HepG2 (cell line): ENCODE measurements at regions not wholly inside any gene's neighbourhood (a gene's known extent, or its start where the extent isn't known, plus 50 kb on each side); places are given as distances from the start of the nearest gene placed in this dataset.

Experiments used
- ATAC-seq: fragments of 200-7000 bp; cut with Tn5 transposase; 3 replicates; pipeline ENCODE4 v1.9.1; 2020; ENCODE audit warnings: mild to moderate bottlenecking, moderate library complexity
- BruUV-seq: library from RNA; stranded (reverse); fragments of 400-500 nt; replicated peaks from 2 replicates; lab custom pipeline; 2021; lab: Mats Ljungman, UMichigan
- CTCF ChIA-PET: fragments of 300-600 bp; formaldehyde crosslinking; extraction: SDS; loops from one replicate; lab custom pipeline; 2021; ENCODE audit warnings: low total read pairs, inconsistent platforms, low intra/inter-chr PET ratio; lab: Yijun Ruan, JAX
- POLR2A ChIA-PET: fragments of 350-600 bp; sonication (Branson Sonifier 250); formaldehyde crosslinking; loops from one replicate; lab custom pipeline; 2020; ENCODE audit warnings: antibody characterized with exemption, inconsistent platforms; lab: Yijun Ruan, JAX
- DNase-seq: peaks from one replicate; pipeline ENCODE4 v3.0.0-alpha.2; 2015; ENCODE audit warnings: low spot score
- FAIRE-seq: peaks from 3 replicates; lab custom pipeline; 2011; peaks lifted over from hg19 to GRCh38; lab: Jason Lieb, UNC
- H2AFZ ChIP-seq: one replicate; pipeline ENCODE4 v1.6.1; 2011; ENCODE audit warnings: low read length, inconsistent platforms
- H3K27ac ChIP-seq: fragments of 300-600 bp; 3 replicates; pipeline ENCODE4 v1.8.0; 2011; ENCODE audit warnings: mixed run types, mild to moderate bottlenecking, mixed read lengths, low read length, inconsistent platforms; ENCODE audit not compliant: insufficient read depth; ENCODE audit errors: extremely low read length
- H3K27me3 ChIP-seq, 2 experiments: fragments of 200-600 bp in 1 of 2; 2 replicates in 1 of 2; 3 replicates in 1 of 2; pipeline versions ENCODE4 v1.6.0 to v1.8.0; 2011; ENCODE audit warnings: low read length in 2 of 2, mild to moderate bottlenecking in 2 of 2, moderate library complexity in 2 of 2, inconsistent platforms in 1 of 2; ENCODE audit not compliant: insufficient read depth in 2 of 2, control insufficient read depth in 1 of 2
- H3K36me3 ChIP-seq, 2 experiments: fragments of 200-600 bp in 1 of 2; replicated peaks in 1 of 2; 2 replicates in 1 of 2; 3 replicates in 1 of 2; pipeline versions ENCODE4 v1.5.1 to v1.8.0; 2011; ENCODE audit warnings: low read length in 2 of 2, inconsistent platforms in 1 of 2; ENCODE audit not compliant: insufficient read depth in 2 of 2, control insufficient read depth in 1 of 2
- H3K4me1 ChIP-seq: 2 replicates; pipeline ENCODE4 v1.5.1; 2012; ENCODE audit warnings: low read length, inconsistent platforms; ENCODE audit not compliant: insufficient read depth
- H3K4me2 ChIP-seq: 2 replicates; pipeline ENCODE4 v1.6.0; 2011; ENCODE audit warnings: low read depth, low read length, inconsistent platforms
- H3K4me3 ChIP-seq, 3 experiments: fragments of 200-600 bp in 1 of 3; sonication (generic), shearing (Covaris generic) in 1 of 3; replicated peaks in 1 of 3; 2 replicates each; pipeline ENCODE4 v1.5.1; 2011 to 2016; ENCODE audit warnings: low read length in 3 of 3, inconsistent platforms in 2 of 3, low read depth in 2 of 3, mild to moderate bottlenecking in 2 of 3, control low read depth in 1 of 3, mixed read lengths in 1 of 3; ENCODE audit not compliant: insufficient read depth in 1 of 3
- H3K79me2 ChIP-seq: one replicate; pipeline ENCODE4 v1.6.1; 2011; ENCODE audit warnings: low read length, inconsistent platforms; ENCODE audit not compliant: insufficient read depth
- H3K9ac ChIP-seq: 2 replicates; pipeline ENCODE4 v1.6.0; 2011; ENCODE audit warnings: mild to moderate bottlenecking, low read depth, low read length, inconsistent platforms; ENCODE audit not compliant: insufficient read depth
- H3K9me3 ChIP-seq: 2 replicates; pipeline ENCODE4 v1.5.1; 2012; ENCODE audit warnings: mild to moderate bottlenecking, low read length
- H4K20me1 ChIP-seq: 2 replicates; pipeline ENCODE4 v1.6.0; 2011; ENCODE audit warnings: inconsistent platforms, mild to moderate bottlenecking, low read length, moderate library complexity; ENCODE audit not compliant: insufficient read depth
- ARID4A ChIP-seq: sonication (generic); formaldehyde crosslinking; IDR thresholded peaks from 2 replicates; pipeline ENCODE4 v1.5.0; 2020; ENCODE audit warnings: mild to moderate bottlenecking, missing genetic modification reagents, borderline replicate concordance
- E2F5 ChIP-seq: sonication (generic); formaldehyde crosslinking; conservative IDR thresholded peaks from 2 replicates; pipeline ENCODE4 v1.4.0; 2020; ENCODE audit warnings: missing genetic modification reagents
- SALL2 ChIP-seq: sonication (generic); formaldehyde crosslinking; IDR thresholded peaks from 2 replicates; pipeline ENCODE4 v1.8.1; 2023; ENCODE audit warnings: mild to moderate bottlenecking, missing genetic modification reagents, inconsistent platforms
- SRSF9 ChIP-seq: fragments of 200-400 bp; formaldehyde crosslinking; IDR thresholded peaks from 2 replicates; pipeline ENCODE4 v1.6.1; 2018; ENCODE audit warnings: borderline replicate concordance, mild to moderate bottlenecking, low read depth, low read length; ENCODE audit not compliant: insufficient read depth, poor library complexity, severe bottlenecking
- TFDP2 ChIP-seq: sonication (generic); formaldehyde crosslinking; IDR thresholded peaks from 2 replicates; pipeline ENCODE4 v1.4.0; 2020; ENCODE audit warnings: missing genetic modification reagents
- ZFAT ChIP-seq: sonication (generic); formaldehyde crosslinking; conservative IDR thresholded peaks from 2 replicates; pipeline ENCODE4 v1.8.1; 2023; ENCODE audit warnings: missing genetic modification reagents, inconsistent platforms
- ZNF350 ChIP-seq: sonication (generic); formaldehyde crosslinking; IDR thresholded peaks from 2 replicates; pipeline ENCODE4 v1.4.0; 2020; ENCODE audit warnings: mild to moderate bottlenecking, low read depth, missing genetic modification reagents, borderline replicate concordance
- ZNF414 ChIP-seq: sonication (generic); formaldehyde crosslinking; IDR thresholded peaks from 2 replicates; pipeline ENCODE4 v1.5.0; 2020; ENCODE audit warnings: missing genetic modification reagents
- WGBS: methylation state at CpG from one replicate; pipeline ENCODE4 v1.1.6; 2017; ENCODE audit warnings: low lambda C conversion rate; 5-methylcytosine and 5-hydroxymethylcytosine counted together
- in situ Hi-C: cut with HindIII; loops from 2 replicates; pipeline ENCODE4 v1.10.0; 2017; ENCODE audit warnings: low pct_unique_long_range_greater_than_20kb; ENCODE audit not compliant: extremely low pct_ligation_motif_present
- intact Hi-C: fragments of 100-400 bp; cut with micrococcal nuclease; formaldehyde crosslinking; loops from one replicate; pipeline ENCODE4 v1.10.0; 2022; ENCODE audit not compliant: unreplicated experiment
- small RNA-seq, 3 experiments: library from RNA; depleted of rRNA; stranded (forward); fragments of <200 nt; gene quantifications; one replicate each; pipeline ENCODE3, GENCODE V24; 2012; ENCODE audit warnings: low read depth in 2 of 3, low replicate concordance in 1 of 3; ENCODE audit not compliant: insufficient read length in 3 of 3, insufficient read depth in 2 of 3

DNA sequence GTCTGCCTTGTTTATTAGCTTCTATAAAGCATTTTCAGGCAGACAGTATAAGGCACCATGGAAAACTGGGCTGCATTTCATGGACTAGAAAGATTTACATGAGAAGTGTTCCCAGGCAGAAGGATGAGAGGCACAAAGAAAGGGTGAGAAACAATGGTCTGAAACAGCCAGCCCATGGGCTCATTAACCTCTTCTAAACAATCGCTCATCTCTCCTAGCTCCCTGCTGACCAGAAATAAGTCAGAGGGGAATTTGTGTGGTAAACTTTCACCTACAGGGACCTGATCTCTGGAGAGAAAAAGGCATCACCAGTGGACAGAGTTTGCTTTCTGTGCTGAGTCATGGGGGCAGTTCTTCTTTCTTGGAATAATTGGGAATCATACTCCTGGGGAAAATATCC lies 51.8 kb upstream of the KIRREL3 start:
- CTCF ChIA-PET = no interaction called here
- Histone ChIP-seq H3K4me1 (no peaks in the 10 kb centered on the region), H4K20me1 (no peaks in the 10 kb centered on the region), H3K27ac (no peak overlapping the region), H3K9ac (no peak overlapping the region), H3K36me3 (no peaks in the 10 kb centered on the region), H2AFZ (no peak overlapping the region), H3K79me2 (no peaks in the 10 kb centered on the region), H3K4me2 (no peak overlapping the region), H3K27me3 (no peaks in the 10 kb centered on the region), H3K4me3 (no peak overlapping the region), H3K9me3 (no peaks in the 10 kb centered on the region)
- WGBS = 36% methylated on average over 1 of the region's 1 CpG
- intact Hi-C loops (no loop called here), in situ Hi-C loops (no loop called here)
- FAIRE-seq = no peak
- POLR2A ChIA-PET = no interaction called here
- no peak for DNase-seq
- no TSS peak for BruUV-seq
- no peak for ATAC-seq
- TF ChIP-seq ZNF414 (CRISPR knock-in tag) (no peak), SRSF9 (no peak), ARID4A (CRISPR knock-in tag) (no peak), ZNF350 (CRISPR knock-in tag) (no peak), E2F5 (CRISPR knock-in tag) (no peak), TFDP2 (CRISPR knock-in tag) (no peak), SALL2 (no peak), ZFAT (CRISPR knock-in tag) (no peak)

Small RNA genes in the stretch of these regions (small RNA-seq; reads per million reads assigned to genes)
- 0 reads per million in 3 experiments for gene RN7SKP279
